H54 (cell line): ENCODE measurements at regions not wholly inside any gene's neighbourhood (a gene's known extent, or its start where the extent isn't known, plus 50 kb on each side); places are given as distances from the start of the nearest gene placed in this dataset.
"Not testable (repeated sequence)": the region's sequence is repeated elsewhere in the genome, so short reads cannot be mapped to it uniquely, and the experiment has no call there.

ENCODE experiments used
- DNase-seq: peaks from one replicate; pipeline ENCODE4 v3.0.0; 2011; ENCODE audit warnings: low spot score, mixed read lengths; ENCODE audit not compliant: insufficient read length
- FAIRE-seq: peaks from 3 replicates; lab custom pipeline; 2011; peaks lifted over from hg19 to GRCh38; lab: Jason Lieb, UNC
- POLR2A ChIP-seq: IDR thresholded peaks from 2 replicates; pipeline ENCODE4 v1.6.1; 2011; ENCODE audit warnings: low read depth, mild to moderate bottlenecking, low read length

DNA sequence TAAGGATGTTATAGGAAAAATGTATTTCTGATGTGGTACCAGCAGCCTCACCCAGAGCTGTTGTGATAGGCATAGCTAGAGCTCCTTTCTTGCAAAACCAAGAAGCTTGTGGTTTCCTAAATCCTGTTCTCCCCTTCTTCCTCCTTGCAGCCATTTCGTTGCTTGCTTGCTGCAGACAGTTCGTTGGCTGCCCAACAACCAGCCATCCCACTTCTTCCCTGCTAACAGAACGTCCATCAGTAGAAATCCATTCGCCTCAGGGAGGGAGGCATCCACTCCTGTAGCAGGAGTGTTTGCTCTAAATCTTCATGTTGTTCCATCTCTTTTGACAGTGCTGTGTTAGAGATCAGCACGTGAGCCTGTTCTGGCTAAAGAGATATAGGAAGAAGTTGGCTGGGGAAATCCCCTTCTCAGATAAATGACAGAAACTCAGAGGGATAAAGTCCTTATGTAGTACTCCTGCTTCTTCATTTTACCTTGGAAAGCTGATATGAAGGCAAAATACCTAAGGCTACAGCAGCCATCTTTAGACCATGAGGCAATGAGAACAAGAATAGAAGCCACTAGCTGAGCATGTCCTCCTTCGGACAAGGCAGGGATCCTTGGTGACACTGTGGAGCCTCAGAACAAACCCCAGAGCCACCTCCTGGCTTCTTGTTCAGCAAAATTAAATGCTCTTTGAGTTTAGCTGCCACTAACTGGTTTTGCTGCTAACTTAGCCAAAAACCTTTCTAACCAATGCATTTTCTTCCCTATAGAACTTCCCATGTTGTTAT lies 68.4 kb upstream of the RELL1 start:
- FAIRE-seq = no peak

GRCh38 chr4:37749398-37749988 lies 63.3 kb upstream of the RELL1 start:
- no peak for DNase-seq
- TF ChIP-seq POLR2A = no peak
- no peak for FAIRE-seq

More for the DNA sequence above, 68.4 kb upstream of the RELL1 start:
- TF ChIP-seq POLR2A = no peak
- DNase-seq = no peak

GRCh38 chr4:37748485-37748884 lies 62.3 kb upstream of the RELL1 start:
- no peak for FAIRE-seq

GRCh38 chr4:37747772-37748330 lies 61.7 kb upstream of the RELL1 start:
- no peak for DNase-seq
- TF ChIP-seq POLR2A = no peak
- no peak for FAIRE-seq

More at GRCh38 chr4:37748485-37748884, 62.3 kb upstream of the RELL1 start:
- no peak for DNase-seq
- TF ChIP-seq POLR2A = no peak

GRCh38 chr4:37746852-37747251 lies 60.7 kb upstream of the RELL1 start:
- not testable (repeated sequence) for FAIRE-seq, DNase-seq

GRCh38 chr4:37745946-37746345 lies 59.8 kb upstream of the RELL1 start:
- DNase-seq (no peak), FAIRE-seq (no peak)
- TF ChIP-seq POLR2A = no peak

DNA sequence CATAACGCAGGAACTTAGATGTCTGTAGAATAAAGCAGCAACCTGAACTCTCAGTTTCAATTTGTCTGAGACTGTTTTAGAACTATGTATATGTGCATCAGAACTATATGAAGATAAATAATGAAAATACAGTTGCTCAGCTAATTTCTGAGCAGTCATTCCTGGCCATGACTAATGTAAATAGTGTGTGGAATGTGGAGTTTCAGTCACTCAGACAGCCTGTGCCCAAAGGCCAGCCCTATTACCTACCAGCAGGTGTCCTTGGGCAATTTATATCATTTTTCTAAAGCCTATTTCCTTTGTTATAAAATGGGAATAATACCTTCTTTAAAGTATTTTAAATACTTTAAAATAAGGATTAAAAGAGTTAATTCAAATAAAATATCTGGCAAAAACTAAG lies 56.0 kb upstream of the RELL1 start:
- no peak for FAIRE-seq
- TF ChIP-seq POLR2A = no peak
- DNase-seq = peak; percentile 12

DNA sequence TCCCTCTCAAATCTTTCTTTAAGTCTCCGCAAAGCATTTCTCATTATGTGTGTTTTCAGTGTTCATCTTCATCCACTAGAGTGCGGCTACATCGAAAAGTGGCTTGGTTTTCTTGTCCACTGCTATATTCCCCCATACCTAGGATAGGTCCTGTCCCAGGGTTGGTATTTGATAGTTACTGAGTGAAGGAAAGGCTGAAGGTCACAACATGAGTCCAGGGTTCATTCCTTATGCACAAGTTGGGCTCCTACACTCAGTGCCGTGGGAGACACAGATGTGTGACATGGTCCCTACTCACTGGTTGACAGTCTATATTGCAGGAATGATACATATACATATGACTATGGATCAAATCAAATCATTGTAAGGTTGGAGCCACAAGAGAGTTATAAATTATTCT lies 55.4 kb upstream of the RELL1 start:
- no peak for TF ChIP-seq POLR2A
- DNase-seq = no peak
- no peak for FAIRE-seq

DNA sequence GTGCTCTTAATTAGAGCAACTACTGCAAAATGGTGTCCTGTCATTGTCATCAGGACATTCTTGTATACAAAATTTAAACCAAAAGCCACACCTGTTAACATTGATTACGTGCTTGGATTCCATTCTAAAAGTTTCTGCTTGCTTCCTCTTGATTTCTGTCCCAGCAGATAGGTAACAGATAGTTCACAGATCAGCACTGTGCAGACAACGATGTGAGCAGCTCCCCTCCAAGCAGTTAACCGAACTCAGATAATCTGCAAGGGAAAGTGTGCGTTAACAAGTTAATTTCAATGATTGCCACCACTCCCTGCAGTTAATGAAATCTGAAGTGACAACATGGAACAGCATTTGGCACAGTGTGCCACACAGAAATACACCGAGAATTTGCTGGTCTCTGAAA lies 54.4 kb upstream of the RELL1 start:
- no peak for TF ChIP-seq POLR2A
- FAIRE-seq (no peak), DNase-seq (no peak)

DNA sequence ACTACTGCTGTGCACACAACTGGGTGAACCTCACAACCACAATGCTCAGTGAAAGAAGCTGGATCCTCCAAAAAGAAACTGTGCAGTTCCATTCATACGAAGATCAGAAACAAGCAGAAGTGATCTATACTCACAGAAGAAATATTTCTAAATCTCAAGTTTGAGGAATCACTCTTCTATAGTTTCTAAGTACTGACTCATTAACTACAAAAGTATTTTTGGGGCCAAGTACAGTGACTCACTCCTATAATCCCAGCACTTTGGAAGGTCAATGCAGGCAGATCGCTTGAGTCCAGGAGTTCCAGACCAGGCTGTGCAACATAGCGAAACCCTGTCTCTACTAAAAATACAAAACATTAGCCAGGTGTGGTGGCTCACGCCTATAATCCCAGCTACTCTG lies 51.3 kb upstream of the RELL1 start:
- DNase-seq = peak; percentile 10
- TF ChIP-seq POLR2A = no peak
- no peak for FAIRE-seq
